ENCODE measurements at regions not wholly inside any gene's neighbourhood (a gene's known extent, or its start where the extent isn't known, plus 50 kb on each side); places are given as distances from the start of the nearest gene placed in this dataset.

GRCh38 chr5:136629125-136629792, 263.9 kb upstream of the TRPC7 start:
- H3K4me1 ChIP-seq (ENCODE audit: control insufficient read depth, insufficient read depth, low read length): no peaks in the 10 kb centered on the region; the same call in 1 of the 2 replicates
- TF ChIP-seq ZNF600 (tag by site-specific recombination; IDR thresholded peaks at IDR 0.05) (peak; percentile 87), ZEB2 (tag by site-specific recombination; IDR thresholded peaks at IDR 0.05) (no peak)
- TF ChIP-seq, protein P1, sequence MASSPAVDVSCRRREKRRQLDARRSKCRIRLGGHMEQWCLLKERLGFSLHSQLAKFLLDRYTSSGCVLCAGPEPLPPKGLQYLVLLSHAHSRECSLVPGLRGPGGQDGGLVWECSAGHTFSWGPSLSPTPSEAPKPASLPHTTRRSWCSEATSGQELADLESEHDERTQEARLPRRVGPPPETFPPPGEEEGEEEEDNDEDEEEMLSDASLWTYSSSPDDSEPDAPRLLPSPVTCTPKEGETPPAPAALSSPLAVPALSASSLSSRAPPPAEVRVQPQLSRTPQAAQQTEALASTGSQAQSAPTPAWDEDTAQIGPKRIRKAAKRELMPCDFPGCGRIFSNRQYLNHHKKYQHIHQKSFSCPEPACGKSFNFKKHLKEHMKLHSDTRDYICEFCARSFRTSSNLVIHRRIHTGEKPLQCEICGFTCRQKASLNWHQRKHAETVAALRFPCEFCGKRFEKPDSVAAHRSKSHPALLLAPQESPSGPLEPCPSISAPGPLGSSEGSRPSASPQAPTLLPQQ (tag by site-specific recombination; IDR thresholded peaks at IDR 0.05): no peak
- ChIA-PET CTCF (interaction anchor here (0.6 kb wide), 1 partner anchor 58 kb away, joined by 4 read pairs; no protein-coding TSS in a partner anchor), POLR2A (no interaction called here)
- H3K9me3 ChIP-seq (ENCODE audit: control insufficient read depth, insufficient read depth, low read depth, low read length): no peaks in the 10 kb centered on the region
- no peaks in the 10 kb centered on the region for H3K36me3 ChIP-seq (ENCODE audit: control insufficient read depth in 2 of 2, insufficient read depth in 1 of 2, low read length in 2 of 2)
- no peak overlapping the region for H3K4me3 ChIP-seq (ENCODE audit: low read depth, low read length)
- H3K27ac ChIP-seq (ENCODE audit: extremely low read depth, low read depth, low read length): no peak overlapping the region

DNA sequence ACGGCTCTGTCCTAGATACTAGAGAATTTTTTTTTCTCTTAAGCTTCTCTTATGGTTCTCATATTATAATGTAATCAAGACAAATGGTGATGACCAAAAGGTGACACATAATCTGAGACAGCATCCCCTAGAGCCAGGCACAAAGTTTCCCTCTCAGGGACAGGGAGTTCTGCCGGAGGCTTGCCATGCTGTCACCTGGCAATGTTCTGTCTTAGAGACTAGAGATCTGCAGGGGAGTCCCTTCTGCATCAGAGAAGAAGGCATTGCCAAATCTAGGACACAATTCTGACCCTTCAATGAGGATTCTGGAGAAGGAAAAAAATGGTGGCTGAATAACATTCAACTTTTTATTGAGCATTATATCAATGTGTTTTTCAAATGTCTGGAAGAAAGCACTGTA, 261.2 kb upstream of the TRPC7 start:
- TF ChIP-seq ZNF529 (tag by site-specific recombination; IDR thresholded peaks at IDR 0.05; ENCODE audit: insufficient replicate concordance) (no peak), ZNF112 (tag by site-specific recombination; IDR thresholded peaks at IDR 0.05) (no peak), ZFHX2 (tag by site-specific recombination; conservative IDR thresholded peaks at IDR 0.05) (no peak), GLI4 (tag by site-specific recombination; IDR thresholded peaks at IDR 0.05) (no peak), ZNF701 (tag by site-specific recombination; IDR thresholded peaks at IDR 0.05) (no peak)
- TF ChIP-seq, protein P2, sequence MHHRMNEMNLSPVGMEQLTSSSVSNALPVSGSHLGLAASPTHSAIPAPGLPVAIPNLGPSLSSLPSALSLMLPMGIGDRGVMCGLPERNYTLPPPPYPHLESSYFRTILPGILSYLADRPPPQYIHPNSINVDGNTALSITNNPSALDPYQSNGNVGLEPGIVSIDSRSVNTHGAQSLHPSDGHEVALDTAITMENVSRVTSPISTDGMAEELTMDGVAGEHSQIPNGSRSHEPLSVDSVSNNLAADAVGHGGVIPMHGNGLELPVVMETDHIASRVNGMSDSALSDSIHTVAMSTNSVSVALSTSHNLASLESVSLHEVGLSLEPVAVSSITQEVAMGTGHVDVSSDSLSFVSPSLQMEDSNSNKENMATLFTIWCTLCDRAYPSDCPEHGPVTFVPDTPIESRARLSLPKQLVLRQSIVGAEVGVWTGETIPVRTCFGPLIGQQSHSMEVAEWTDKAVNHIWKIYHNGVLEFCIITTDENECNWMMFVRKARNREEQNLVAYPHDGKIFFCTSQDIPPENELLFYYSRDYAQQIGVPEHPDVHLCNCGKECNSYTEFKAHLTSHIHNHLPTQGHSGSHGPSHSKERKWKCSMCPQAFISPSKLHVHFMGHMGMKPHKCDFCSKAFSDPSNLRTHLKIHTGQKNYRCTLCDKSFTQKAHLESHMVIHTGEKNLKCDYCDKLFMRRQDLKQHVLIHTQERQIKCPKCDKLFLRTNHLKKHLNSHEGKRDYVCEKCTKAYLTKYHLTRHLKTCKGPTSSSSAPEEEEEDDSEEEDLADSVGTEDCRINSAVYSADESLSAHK (tag by site-specific recombination; IDR thresholded peaks at IDR 0.05): no peak
- TF ChIP-seq, protein P3, sequence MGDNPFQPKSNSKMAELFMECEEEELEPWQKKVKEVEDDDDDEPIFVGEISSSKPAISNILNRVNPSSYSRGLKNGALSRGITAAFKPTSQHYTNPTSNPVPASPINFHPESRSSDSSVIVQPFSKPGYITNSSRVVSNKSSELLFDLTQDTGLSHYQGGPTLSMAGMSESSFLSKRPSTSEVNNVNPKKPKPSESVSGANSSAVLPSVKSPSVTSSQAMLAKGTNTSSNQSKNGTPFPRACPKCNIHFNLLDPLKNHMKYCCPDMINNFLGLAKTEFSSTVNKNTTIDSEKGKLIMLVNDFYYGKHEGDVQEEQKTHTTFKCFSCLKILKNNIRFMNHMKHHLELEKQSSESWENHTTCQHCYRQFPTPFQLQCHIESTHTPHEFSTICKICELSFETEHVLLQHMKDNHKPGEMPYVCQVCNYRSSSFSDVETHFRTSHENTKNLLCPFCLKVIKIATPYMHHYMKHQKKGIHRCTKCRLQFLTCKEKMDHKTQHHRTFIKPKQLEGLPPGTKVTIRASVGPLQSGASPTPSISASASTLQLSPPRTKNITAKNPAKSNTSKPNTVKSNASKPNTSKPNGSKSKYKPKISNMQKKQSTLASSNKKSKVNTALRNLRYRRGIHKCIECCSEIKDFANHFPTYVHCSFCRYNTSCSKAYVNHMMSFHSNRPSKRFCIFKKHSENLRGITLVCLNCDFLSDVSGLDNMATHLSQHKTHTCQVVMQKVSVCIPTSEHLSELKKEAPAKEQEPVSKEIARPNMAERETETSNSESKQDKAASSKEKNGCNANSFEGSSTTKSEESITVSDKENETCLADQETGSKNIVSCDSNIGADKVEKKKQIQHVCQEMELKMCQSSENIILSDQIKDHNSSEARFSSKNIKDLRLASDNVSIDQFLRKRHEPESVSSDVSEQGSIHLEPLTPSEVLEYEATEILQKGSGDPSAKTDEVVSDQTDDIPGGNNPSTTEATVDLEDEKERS (tag by site-specific recombination; IDR thresholded peaks at IDR 0.05): no peak
- Histone ChIP-seq H3K4me3 (ENCODE audit: low read depth, low read length) (no peak overlapping the region), H3K4me1 (ENCODE audit: control insufficient read depth, insufficient read depth, low read length) (peaks cover 5% of the 10 kb centered on the region), H3K27ac (ENCODE audit: extremely low read depth, low read depth, low read length) (no peak overlapping the region), H3K9me3 (ENCODE audit: control insufficient read depth, insufficient read depth, low read depth, low read length) (no peaks in the 10 kb centered on the region), H3K36me3 (ENCODE audit: control insufficient read depth in 2 of 2, insufficient read depth in 1 of 2, low read length in 2 of 2) (no peaks in the 10 kb centered on the region)
- POLR2A ChIA-PET: no interaction called here
- CTCF ChIA-PET: interaction anchor here (0.6 to 0.7 kb wide), 2 partner anchors 22 to 155 kb away, joined by 3 read pairs; no protein-coding TSS in a partner anchor

DNA sequence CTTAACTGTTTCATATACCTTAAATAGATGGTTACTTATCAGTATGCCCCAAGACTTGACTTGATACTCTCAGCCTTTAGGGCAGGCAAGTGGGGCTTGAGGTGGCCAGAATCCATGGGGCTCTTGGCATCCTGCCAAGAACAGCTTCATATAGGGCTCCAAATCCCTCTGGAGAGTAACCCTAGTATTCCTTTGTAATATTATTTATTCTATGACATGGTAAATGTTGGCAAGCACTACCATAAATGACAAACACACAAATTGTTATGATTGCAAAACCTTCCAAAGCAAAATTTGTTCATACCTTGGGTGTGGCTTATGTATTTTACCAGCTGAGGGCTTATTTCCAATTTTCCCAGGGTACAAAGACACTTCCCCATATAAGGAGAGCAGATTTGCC, 257.4 kb upstream of the TRPC7 start:
- POLR2A ChIA-PET: interaction anchor here (1.4 kb wide), 1 partner anchor 9 kb away, joined by 3 read pairs; no protein-coding TSS in a partner anchor
- TF ChIP-seq ZNF184 (tag by site-specific recombination; IDR thresholded peaks at IDR 0.05) (0 out of 2 replicates have a peak, but pooled peaks have one; percentile 52), ZNF660 (tag by site-specific recombination; IDR thresholded peaks at IDR 0.05) (peak; percentile 74), ZNF350 (tag by site-specific recombination; IDR thresholded peaks at IDR 0.05) (peak; percentile 73; the same call in 1 of the 2 replicates), ZNF830 (tag by site-specific recombination; IDR thresholded peaks at IDR 0.05; ENCODE audit: low read depth) (peak; percentile 72), ZNF37A (tag by site-specific recombination; IDR thresholded peaks at IDR 0.05) (no peak), YY2 (tag by site-specific recombination; IDR thresholded peaks at IDR 0.05) (no peak), ZNF544 (tag by site-specific recombination; IDR thresholded peaks at IDR 0.05) (peak; percentile 62; the same call in 1 of the 2 replicates)
- H3K36me3 ChIP-seq (ENCODE audit: control insufficient read depth in 2 of 2, insufficient read depth in 1 of 2, low read length in 2 of 2): no peaks in the 10 kb centered on the region
- CTCF ChIA-PET: no interaction called here
- no peaks in the 10 kb centered on the region for H3K9me3 ChIP-seq (ENCODE audit: control insufficient read depth, insufficient read depth, low read depth, low read length)
- H3K4me3 ChIP-seq (ENCODE audit: low read depth, low read length): no peak overlapping the region
- no peak overlapping the region for H3K27ac ChIP-seq (ENCODE audit: extremely low read depth, low read depth, low read length)
- peaks cover 5% of the 10 kb centered on the region for H3K4me1 ChIP-seq (ENCODE audit: control insufficient read depth, insufficient read depth, low read length)

Data from HEK293 (cell line).